HEK293T (cell line): ENCODE measurements at regions not wholly inside any gene's neighbourhood (a gene's known extent, or its start where the extent isn't known, plus 50 kb on each side); places are given as distances from the start of the nearest gene placed in this dataset.

ENCODE experiments used
- CTCF ChIA-PET: fragments of 350-600 bp; formaldehyde crosslinking; extraction: SDS; loops from one replicate; lab custom pipeline; 2021; ENCODE audit warnings: antibody characterized with exemption, inconsistent platforms; lab: Yijun Ruan, JAX
- POLR2A ChIA-PET: fragments of 350-600 bp; formaldehyde crosslinking; extraction: SDS; loops from one replicate; lab custom pipeline; 2020; ENCODE audit warnings: antibody characterized with exemption, inconsistent platforms; lab: Yijun Ruan, JAX
- DNase-seq: peaks from one replicate; pipeline ENCODE4 v3.0.0; 2012; ENCODE audit warnings: mixed read lengths; ENCODE audit errors: extremely low spot score
- ARNT ChIP-seq: fragments of 450-650 bp; IDR thresholded peaks from 2 replicates; pipeline ENCODE4 v1.6.1; 2017; ENCODE audit warnings: mild to moderate bottlenecking
- BHLHE40 ChIP-seq: fragments of 450-650 bp; IDR thresholded peaks from 2 replicates; pipeline ENCODE4 v1.6.1; 2016; ENCODE audit warnings: mild to moderate bottlenecking, moderate library complexity, borderline replicate concordance
- CTBP1 ChIP-seq: fragments of 450-650 bp; IDR thresholded peaks from 2 replicates; pipeline ENCODE4 v1.6.1; 2016; ENCODE audit warnings: borderline replicate concordance
- ELF4 ChIP-seq: fragments of 450-650 bp; IDR thresholded peaks from 2 replicates; pipeline ENCODE4 v1.6.1; 2017; ENCODE audit warnings: antibody characterized with exemption
- FOXA1 ChIP-seq: fragments of 450-650 bp; IDR thresholded peaks from 2 replicates; pipeline ENCODE4 v1.6.1; 2016; ENCODE audit warnings: mild to moderate bottlenecking
- FOXK2 ChIP-seq: fragments of 450-650 bp; IDR thresholded peaks from 2 replicates; pipeline ENCODE4 v1.6.1; 2016; ENCODE audit warnings: mild to moderate bottlenecking
- FOXM1 ChIP-seq: fragments of 450-650 bp; IDR thresholded peaks from 2 replicates; pipeline ENCODE4 v1.6.1; 2017; ENCODE audit warnings: mild to moderate bottlenecking, borderline replicate concordance
- HDGF ChIP-seq: fragments of 450-650 bp; IDR thresholded peaks from 2 replicates; pipeline ENCODE4 v1.6.1; 2017; ENCODE audit warnings: antibody characterized with exemption, borderline replicate concordance
- L3MBTL2 ChIP-seq: fragments of 450-650 bp; conservative IDR thresholded peaks from 2 replicates; pipeline ENCODE4 v1.6.1; 2016; ENCODE audit warnings: mild to moderate bottlenecking
- LEF1 ChIP-seq: fragments of 450-650 bp; IDR thresholded peaks from 2 replicates; pipeline ENCODE4 v1.6.1; 2017; ENCODE audit warnings: mild to moderate bottlenecking, borderline replicate concordance
- NFRKB ChIP-seq: fragments of 450-650 bp; IDR thresholded peaks from 2 replicates; pipeline ENCODE4 v1.6.1; 2016; ENCODE audit warnings: mild to moderate bottlenecking, moderate library complexity
- PKNOX1 ChIP-seq: fragments of 450-650 bp; IDR thresholded peaks from 2 replicates; pipeline ENCODE4 v1.6.1; 2016
- SP1 ChIP-seq: fragments of 450-650 bp; IDR thresholded peaks from 2 replicates; pipeline ENCODE4 v1.6.1; 2017
- SUZ12 ChIP-seq: fragments of 450-650 bp; IDR thresholded peaks from 2 replicates; pipeline ENCODE4 v1.6.1; 2016; ENCODE audit warnings: mild to moderate bottlenecking
- TARDBP ChIP-seq: fragments of 450-650 bp; IDR thresholded peaks from 2 replicates; pipeline ENCODE4 v1.6.1; 2016
- ZNF384 ChIP-seq: fragments of 450-650 bp; IDR thresholded peaks from 2 replicates; pipeline ENCODE4 v1.6.1; 2016

GRCh38 chr7:91556956-91557650, 292.9 kb downstream of the FZD1 start:
- TF ChIP-seq SUZ12 (no peak), TARDBP (no peak), LEF1 (no peak), FOXK2 (no peak), ELF4 (no peak), SP1 (no peak)
- no peak for DNase-seq
- ChIA-PET CTCF (no interaction called here), POLR2A (no interaction called here)

GRCh38 chr7:91557789-91558404, 293.7 kb downstream of the FZD1 start:
- TF ChIP-seq FOXM1 = no peak
- TF ChIP-seq HDGF = no peak
- no peak for TF ChIP-seq LEF1
- TF ChIP-seq ZNF384 = no peak
- TF ChIP-seq TARDBP = no peak
- TF ChIP-seq SP1 = no peak
- no peak for TF ChIP-seq SUZ12
- no peak for TF ChIP-seq ARNT
- CTCF ChIA-PET = no interaction called here
- POLR2A ChIA-PET = no interaction called here
- DNase-seq = no peak

- DNase-seq = no peak
- ChIA-PET CTCF (no interaction called here), POLR2A (no interaction called here)
- TF ChIP-seq SP1 = no peak
- TF ChIP-seq HDGF = no peak
- no peak for TF ChIP-seq FOXA1
- no peak for TF ChIP-seq LEF1
- TF ChIP-seq PKNOX1 = no peak
- no peak for TF ChIP-seq ARNT
Observed at GRCh38 chr7:91559947-91560346, 295.7 kb downstream of the FZD1 start.

- POLR2A ChIA-PET = no interaction called here
Observed at GRCh38 chr7:91564101-91564500, 299.9 kb downstream of the FZD1 start.

GRCh38 chr7:91564541-91564940, 300.3 kb downstream of the FZD1 start:
- no peak for DNase-seq
- ChIA-PET POLR2A (no interaction called here), CTCF (no interaction called here)
- TF ChIP-seq LEF1 (no peak), SUZ12 (no peak), HDGF (no peak), BHLHE40 (no peak), CTBP1 (no peak), ARNT (no peak)

More at GRCh38 chr7:91564101-91564500, 299.9 kb downstream of the FZD1 start:
- DNase-seq = no peak
- TF ChIP-seq BHLHE40 (no peak), FOXK2 (no peak), CTBP1 (no peak), LEF1 (no peak), ARNT (no peak), ELF4 (no peak), SUZ12 (no peak), FOXM1 (no peak), HDGF (no peak), SP1 (no peak), NFRKB (no peak), PKNOX1 (no peak), ZNF384 (no peak), TARDBP (no peak), FOXA1 (no peak)
- CTCF ChIA-PET = no interaction called here

- ChIA-PET POLR2A (no interaction called here), CTCF (interaction anchor here (0.6 kb wide), 1 partner anchor 150 kb away, joined by 3 read pairs; no protein-coding TSS in a partner anchor)
- no peak for DNase-seq
- TF ChIP-seq PKNOX1 (no peak), ARNT (no peak), SP1 (no peak), NFRKB (no peak), LEF1 (no peak), HDGF (no peak), FOXA1 (no peak), L3MBTL2 (no peak), ZNF384 (no peak), FOXK2 (no peak), FOXM1 (no peak), TARDBP (no peak), ELF4 (no peak), CTBP1 (no peak)
Observed at GRCh38 chr7:91565499-91566401, 301.5 kb downstream of the FZD1 start.
